HG03060 (cell line): ENCODE measurements at regions not wholly inside any gene's neighbourhood (a gene's known extent, or its start where the extent isn't known, plus 50 kb on each side); places are given as distances from the start of the nearest gene placed in this dataset.

ENCODE experiments used
- ATAC-seq: cut with Tn5 transposase; IDR thresholded peaks from one replicate; pipeline ENCODE4 v1.9.1; 2021; ENCODE audit warnings: low read depth, moderate number of reproducible peaks; ENCODE audit not compliant: unreplicated experiment

DNA sequence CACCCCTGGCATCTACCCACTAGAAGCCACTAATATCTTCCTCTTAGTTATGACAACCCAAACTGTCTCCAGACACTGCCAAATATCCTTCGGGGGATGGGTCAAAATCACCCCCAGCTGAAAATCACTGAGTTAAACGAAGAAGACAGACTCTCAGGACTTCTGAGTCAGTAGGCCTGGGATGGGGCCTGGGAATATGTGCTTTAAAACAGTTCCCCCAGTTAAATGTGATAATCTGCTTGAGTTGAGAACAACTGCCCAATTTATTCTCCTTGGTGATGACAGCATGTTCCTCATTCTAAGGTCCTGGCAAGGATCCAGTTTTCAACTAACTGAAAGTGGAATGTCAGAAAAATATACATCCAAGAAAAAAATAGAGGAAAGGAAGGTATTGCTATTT is 52.4 kb downstream of the CBLL2 start:
- no peak for ATAC-seq

DNA sequence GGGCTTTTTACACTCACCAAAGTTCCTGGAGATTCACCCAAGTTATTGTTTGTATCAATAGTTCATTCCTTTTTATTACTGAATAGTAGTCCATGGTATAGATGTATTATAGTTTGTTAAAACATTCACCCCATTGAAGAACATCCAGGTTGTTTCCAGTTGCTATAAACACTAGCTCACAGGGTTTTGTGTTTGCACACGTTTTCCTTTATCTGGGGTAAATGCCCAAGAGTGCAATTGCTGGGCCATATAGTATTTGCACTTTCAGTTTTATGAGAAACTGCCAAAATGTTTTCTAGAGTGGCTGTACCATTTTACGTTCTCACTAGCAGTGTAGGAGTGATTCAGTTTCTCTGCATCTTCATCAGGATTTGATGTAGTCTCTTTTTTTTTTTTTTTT is 57.1 kb downstream of the CBLL2 start:
- no peak for ATAC-seq

DNA sequence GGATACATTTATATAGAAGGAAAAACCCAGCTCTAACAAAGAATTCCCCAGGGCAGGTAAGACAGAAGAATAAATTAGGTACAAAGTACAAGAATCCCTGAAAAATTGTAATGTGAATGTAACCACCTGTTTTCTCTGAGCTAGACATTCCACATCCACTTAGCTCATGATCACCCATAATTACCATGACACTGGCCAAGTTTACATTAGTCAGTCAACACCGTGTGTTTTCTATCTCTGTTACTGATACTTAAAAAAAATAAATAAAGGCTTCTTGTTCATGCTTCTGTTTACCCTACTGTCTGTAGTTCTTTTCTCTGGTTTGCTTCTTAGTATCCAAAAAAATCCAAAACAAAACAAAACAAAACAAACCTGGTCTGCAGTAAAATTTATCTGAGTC is 66.0 kb downstream of the CBLL2 start:
- ATAC-seq, result no peak

DNA sequence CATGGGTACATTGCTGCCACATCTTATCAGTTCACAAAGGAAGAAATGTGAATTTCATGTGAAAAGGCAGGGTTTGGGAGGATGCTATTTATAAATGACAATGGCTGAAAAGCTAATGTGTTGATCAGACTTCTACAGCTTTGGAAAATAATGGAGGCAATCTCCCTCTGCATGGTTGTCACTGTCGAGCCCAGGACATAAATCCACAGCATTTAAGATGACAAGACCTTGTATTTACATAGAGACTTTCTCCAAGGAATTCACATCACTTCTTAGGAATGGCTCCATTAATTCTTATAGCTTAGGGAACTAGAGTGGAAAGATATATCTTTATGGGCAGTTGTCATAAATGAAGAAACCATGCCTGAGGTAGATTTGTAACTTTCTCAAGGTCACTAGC is 66.7 kb downstream of the CBLL2 start:
- no peak for ATAC-seq

DNA sequence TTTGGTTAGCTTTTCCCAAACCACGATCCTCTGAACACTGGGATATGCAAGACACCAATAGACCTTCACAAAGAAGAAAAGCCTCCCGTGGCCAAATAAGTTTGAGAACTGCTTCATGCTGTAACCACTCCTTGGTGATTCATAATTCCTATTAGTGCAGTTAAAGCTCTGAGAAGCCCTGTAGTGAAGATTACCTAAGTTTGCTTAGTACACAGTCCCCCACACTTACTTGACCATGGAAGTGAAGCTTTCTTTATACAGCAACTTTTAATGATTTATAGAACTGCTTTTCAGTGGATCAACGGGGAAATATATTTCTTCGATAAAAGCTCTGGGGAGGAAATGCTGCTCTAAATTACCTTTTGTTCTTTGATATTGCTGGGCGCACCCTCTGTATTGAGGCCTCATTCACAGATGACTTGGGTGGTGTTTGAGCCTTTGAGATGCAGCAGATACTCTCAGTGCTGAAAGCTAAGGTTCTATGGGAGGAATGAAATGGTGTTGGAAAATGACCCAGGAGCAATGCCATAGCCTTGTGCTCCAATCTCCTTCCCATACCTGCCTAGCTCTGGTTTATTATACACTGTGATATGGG is 67.4 kb downstream of the CBLL2 start:
- ATAC-seq, result no peak

DNA sequence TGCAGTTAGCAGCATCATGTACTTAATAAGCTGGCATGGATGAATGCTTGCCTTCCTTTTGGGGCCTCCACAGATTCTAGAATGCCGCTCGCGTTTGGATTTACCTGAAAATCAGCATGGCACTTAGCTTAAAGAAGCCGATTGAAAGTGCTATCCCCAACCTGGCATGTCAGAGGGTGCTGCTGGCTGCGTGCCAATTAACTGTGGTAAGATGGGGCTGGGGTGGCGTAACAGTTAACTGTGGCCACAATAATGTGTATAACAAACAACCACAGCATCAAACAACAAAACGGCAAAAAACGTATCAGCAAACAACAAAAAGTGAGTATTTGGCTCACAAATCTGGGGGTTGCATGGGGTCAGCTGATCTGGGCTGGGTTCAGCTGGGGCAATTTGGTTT is 70.5 kb downstream of the CBLL2 start:
- no peak for ATAC-seq

DNA sequence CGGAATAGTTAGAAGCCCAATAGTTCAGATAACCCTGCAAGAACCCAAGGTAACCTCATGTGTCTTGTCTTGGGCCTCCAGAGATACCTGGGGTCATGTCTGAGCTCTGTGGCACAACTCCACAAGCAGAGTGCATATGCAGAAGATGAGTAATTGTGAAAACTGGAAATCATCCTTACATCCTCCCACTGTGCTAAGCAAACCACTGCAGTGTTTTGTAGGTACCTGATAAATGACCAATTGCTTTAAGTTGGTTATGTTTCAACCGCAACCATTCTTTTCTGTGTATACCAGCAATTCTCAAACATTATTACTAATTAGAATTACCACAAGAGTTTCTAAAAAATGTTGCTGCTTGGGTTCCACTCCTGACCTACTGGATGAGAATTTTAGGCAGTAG is 73.2 kb downstream of the CBLL2 start:
- ATAC-seq, result no peak

DNA sequence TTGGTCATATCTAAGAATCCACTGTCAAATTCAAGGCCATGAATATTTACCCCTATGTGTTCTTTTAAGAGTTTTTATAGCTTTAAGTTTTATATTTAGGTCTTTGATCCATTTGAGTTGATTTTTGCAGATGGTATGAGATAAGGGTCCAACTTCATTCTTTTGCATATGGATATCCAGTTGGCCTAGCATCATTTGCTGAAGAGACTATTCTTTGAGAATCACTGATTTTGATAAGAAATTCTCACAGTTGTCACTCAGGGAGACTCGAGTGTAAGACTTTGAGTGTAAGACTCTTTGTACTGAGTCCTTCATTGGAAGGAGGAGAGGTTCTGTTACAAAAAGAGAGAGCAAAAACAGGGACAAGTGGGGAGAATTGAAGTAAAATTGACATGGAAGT is 74.8 kb downstream of the CBLL2 start:
- no peak for ATAC-seq

DNA sequence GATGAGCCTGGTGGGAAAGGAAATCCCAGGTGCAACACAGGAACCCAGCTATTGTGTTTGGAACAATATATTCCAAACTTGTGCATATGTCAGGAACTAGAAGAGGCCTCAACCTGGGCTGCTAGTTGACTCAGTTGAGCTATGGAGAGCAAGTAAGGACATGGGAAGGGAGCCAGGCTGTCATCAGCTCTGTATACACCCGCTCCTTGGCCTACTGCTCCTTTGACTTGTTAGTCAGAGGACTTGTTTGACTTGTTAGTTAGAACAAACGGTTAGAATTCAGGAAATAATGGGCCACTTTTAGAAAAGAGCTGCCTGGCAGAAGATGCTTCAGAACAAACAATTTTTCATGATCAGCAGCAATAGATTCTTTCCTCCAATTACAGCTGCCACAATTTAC is 76.4 kb downstream of the CBLL2 start:
- ATAC-seq, result no peak

DNA sequence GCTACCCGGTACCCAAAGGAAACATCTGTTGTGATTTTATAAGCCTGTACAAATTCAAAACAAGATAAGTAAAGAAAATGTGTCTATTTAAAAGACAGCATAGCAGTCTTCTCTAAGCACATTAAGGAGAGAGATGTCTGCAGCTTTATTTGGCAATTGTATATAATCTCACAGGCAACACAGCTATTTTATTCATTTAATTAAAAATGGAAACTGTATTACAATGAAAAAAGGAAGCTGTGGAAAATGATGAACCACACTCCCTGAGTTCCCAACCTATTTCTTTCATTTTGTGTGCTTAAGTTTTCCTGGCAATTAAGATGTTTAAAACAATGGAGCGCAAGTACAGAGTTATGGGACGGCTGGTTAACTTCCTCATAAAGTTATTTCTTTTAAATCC is 78.4 kb downstream of the CBLL2 start:
- no peak for ATAC-seq

DNA sequence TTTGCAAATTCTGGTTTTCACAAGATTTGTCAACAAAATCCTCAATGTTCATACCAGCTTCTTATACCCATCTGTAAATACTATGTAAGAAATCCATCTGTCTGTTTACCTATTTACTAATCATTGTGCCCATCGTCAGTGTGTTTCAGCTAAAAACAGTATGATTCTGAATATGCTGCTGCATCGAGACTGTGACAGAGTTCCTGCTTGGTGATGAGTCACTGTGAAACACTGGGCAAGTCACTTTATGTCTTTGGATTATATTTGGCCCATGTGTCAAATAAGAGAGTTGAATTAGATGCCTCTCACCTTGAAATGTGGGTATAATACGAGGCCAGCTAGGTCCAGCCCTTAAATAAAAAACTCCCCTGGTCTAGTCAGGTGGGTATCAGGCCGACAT is 79.3 kb downstream of the CBLL2 start:
- ATAC-seq, result no peak

DNA sequence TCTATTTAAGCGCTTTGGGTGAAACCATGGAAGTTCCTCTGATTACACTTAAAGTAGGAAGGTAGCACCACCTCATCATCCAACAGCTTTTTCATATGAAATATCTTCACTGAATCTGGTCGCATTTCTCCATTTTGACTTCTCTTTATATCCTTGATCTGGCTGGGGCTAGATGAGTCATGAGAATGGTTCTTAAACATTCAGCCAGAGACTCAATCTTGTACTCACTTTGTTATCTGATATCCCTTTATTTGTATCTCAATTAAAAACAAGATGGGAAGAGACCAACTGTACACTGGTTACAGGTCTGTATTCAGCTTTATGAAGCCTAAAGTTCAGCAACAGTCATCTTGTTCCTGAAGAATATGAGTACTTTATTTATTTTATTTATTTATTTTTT is 84.9 kb downstream of the CBLL2 start:
- no peak for ATAC-seq

DNA sequence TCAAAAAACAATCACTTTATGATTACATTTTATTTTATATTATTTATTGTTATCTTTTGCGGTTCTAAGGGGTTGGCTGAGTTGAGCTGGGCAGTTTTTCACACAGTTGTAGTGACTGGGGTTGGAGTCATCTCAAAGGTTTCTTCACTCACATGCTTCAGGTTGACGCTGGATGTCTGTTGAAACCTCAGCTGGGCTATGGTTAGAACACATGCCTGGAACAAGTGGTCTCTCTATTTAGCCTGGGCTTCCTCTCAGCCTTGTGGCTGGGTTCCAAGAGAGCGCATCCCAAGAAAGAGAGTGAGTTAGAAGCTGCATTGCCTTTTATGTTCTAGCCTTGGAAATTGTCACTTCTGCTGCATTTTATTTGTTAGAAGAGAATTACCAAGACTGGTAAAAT is 87.4 kb downstream of the CBLL2 start:
- ATAC-seq, result no peak

DNA sequence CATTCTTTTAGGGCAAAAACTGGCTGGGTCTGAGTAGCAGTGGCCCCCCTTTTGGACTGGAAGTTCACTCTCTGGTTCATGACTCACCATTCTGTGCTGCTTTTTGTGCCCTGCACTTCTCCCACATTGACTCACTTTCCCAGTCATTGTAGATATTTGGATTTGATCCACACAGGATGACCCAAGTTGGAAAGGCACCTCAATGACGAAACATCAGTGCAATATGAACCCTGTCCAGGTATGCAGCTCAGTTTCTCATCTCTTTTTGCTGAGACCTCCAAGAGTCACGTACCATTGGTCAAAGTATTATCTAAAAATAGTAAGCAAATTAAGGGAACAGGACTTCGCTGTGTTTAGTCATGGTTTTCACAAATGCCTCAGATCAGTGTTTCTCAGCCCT is 92.7 kb downstream of the CBLL2 start:
- ATAC-seq, result no peak

DNA sequence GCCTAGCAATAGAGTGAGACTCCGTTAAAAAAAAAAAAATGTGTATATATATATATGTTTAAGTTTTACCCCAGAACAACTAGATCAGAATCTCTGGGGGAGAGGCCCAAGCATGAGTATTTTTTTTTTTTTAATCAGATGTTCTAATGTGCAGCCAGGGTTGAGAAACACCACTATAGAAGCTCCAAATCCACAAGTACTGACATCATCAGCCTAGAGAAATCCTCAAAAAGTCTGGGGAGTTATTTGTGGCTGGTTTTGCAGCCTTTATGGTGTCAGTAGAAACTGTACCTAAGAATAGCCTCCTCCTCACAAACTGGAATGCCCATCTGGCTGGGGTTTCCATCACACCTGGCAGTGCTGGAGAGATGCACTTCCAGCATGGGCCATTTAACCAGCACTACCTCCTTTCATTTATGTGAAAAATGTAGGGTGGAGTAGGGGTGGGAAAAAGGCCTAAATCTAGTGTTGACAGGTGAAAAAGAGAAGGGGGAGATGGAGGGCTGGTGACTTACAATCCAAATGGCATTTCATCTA is 93.5 kb downstream of the CBLL2 start:
- ATAC-seq, result no peak

DNA sequence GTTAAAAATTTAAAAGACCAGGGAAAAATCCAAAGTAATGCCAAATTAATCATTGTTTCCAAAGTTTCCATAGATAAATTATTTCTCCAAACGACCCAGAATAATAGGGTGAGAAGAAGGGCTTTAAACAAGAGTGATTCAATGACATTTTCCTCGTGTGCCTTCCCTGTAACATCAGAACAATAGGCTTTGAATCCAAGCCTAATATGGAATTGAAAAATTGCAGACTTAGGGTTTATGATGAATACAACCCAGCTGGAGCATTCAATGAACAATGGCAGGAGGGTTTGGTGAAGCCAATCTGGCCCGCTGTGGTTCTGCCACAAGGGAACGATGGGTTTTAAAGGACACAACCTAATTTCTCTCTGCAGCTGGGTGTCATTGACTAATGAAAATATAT is 94.2 kb downstream of the CBLL2 start:
- no peak for ATAC-seq

DNA sequence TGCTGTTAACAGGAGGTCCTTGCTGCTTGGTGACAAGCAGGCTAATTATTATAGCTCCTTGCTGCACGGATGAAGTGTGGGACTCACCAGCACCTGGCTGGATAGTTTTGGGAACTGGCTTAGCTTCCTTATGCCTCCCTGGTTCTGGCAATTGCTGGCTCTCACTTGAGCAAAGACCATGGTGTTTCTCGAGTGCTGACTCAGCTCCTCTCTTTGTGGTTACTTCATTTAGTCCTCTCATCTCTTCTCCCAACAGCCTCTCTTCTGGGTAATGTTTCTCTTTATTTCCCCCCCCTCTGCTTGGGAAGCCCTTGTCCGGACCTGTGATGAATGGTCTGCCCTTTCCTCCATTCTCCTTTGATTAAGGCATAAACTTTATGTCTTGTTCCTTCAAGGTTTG is 100.4 kb downstream of the CBLL2 start:
- no peak for ATAC-seq

DNA sequence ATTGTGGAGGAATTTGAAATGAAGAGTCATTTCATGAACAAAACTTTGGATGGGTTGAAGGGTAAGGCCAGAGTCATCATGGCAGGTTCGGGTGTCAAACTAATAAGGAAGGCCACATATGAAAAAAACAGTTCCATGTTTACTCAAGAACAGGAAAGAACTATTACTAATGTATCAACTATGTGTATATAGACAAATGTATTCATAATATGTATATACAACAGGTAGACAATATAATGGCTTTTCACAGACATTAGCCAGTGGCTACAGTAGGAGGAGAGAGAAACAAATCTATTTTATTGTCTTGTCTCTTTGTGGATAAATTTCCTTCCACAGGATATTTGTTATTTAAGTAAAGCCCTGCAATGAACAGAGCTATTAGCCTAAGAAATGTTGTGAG is 101.1 kb downstream of the CBLL2 start:
- ATAC-seq, result no peak

DNA sequence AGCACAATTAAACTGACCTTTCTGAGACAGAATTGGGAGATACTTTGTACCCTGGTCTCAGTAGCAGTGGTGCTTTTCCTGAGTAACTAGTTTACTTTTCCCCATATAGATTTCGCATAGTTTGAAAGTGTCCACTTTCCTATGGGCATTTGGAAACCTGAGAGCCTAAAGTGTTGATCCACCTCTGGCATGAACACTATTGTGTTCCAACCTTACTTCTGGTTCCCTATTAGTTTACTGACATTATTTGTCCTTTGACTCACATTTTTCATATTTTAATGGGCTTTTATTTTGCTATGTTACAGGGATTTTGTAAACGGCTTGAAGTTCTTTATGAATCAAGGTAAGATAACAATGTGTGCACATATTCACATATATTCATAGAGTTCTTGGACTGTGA is 103.7 kb downstream of the CBLL2 start:
- no peak for ATAC-seq

DNA sequence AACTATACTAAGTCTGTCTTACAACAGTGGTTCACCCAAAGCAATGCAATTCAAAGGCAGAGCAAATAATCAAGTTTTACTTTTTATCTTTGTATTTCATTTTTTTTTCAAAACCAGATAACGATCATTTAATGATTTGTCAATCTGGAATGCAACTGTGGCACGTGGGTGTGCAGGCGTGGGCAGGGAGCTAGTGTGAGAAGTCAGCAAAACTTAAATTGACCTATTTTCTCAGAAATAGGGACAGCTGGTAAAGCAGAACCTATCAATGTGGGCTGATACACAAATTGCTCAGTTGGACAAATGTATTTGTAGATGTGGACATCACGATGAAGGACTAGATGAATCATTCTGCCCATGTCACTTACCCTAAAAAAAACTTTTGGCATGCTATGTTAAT is 105.6 kb downstream of the CBLL2 start:
- ATAC-seq, result no peak

DNA sequence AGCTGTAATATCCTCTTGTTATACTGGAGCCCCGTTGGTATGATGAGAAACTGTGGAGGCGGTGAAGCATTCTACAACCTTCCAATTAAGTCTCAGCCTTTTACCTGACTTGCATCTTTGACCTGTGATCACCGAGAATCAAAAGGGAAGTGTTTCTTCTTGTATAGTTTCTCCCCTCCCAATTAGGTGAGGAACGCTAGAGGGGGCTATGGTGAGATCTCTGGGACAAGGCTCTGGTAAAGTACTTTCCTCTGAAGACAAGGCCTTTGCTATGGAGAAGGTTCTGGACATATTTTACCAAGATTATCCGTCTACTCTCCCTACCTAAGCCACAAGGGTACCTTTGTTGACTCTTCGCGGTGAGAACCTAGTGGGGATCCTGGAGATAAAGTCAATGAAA is 111.3 kb downstream of the CBLL2 start:
- ATAC-seq, result no peak

DNA sequence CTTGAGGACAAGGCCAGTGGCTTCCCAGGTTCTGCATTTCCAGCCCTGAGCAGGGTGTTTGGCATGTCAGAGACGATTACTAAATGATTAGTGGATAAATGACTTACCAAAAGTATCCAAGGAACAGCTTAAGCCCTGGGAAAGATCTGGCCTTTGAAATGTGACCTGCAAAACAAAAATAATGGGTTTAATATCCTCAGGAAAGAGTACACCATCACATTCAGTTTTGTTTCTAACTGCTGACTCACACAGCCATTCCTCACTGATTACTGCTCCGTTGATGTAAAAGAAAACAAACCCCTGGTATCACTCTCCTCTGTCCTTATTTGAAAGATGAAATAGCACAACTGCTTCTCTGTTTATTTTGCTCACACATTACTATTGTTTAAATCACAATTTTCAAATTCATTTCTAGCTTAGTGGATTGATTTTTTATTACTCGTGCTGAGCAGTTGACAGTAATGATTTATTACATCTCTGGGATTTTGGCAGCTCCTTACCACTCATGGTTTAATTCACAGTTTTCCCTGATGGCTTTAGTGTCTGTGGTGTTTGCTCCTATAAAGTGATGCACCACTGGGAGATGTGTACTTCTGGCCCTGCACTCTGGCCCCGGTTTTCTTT is 117.0 kb downstream of the CBLL2 start:
- no peak for ATAC-seq
